Lower leg skin (tissue), 3 donors: ENCODE measurements at regions not wholly inside any gene's neighbourhood (a gene's known extent, or its start where the extent isn't known, plus 50 kb on each side); places are given as distances from the start of the nearest gene placed in this dataset.

ENCODE experiments used
- CTCF ChIP-seq, 3 donors: fragments of 450-650 bp; IDR thresholded peaks; one replicate each; pipeline ENCODE4 v1.5.1; 2016; ENCODE audit warnings: antibody characterized with exemption in 3 of 3, mild to moderate bottlenecking in 3 of 3, moderate library complexity in 2 of 3
- POLR2A ChIP-seq, 2 donors: fragments of 450-650 bp; IDR thresholded peaks; one replicate each; pipeline ENCODE4 v1.6.1; 2016 to 2017; ENCODE audit warnings: antibody characterized with exemption in 2 of 2, mild to moderate bottlenecking in 1 of 2, moderate library complexity in 1 of 2

GRCh38 chr11:100629671-100630070 lies 57.4 kb upstream of the ARHGAP42 start:
- no peak for TF ChIP-seq CTCF (IDR thresholded peaks at IDR 0.05)
- TF ChIP-seq POLR2A (IDR thresholded peaks at IDR 0.05): no peak
